HEK293 (cell line): ENCODE measurements at regions not wholly inside any gene's neighbourhood (a gene's known extent, or its start where the extent isn't known, plus 50 kb on each side); places are given as distances from the start of the nearest gene placed in this dataset.

Experiments
- CTCF ChIP-seq: fragments of 450-650 bp; formaldehyde crosslinking; IDR thresholded peaks from 2 replicates; pipeline ENCODE4 v1.5.1; 2016; ENCODE audit warnings: missing biosample characterization, missing genetic modification characterization
- PRDM10 ChIP-seq: fragments of 450-650 bp; formaldehyde crosslinking; IDR thresholded peaks from 2 replicates; pipeline ENCODE4 v1.5.1; 2016; ENCODE audit warnings: missing biosample characterization, missing genetic modification characterization
- TCF7L2 ChIP-seq: IDR thresholded peaks from 2 replicates; pipeline ENCODE4 v1.6.1; 2011; ENCODE audit warnings: low read depth, mild to moderate bottlenecking, inconsistent platforms, low read length, moderate library complexity, borderline replicate concordance
- ZBTB10 ChIP-seq: fragments of 450-650 bp; formaldehyde crosslinking; IDR thresholded peaks from 2 replicates; pipeline ENCODE4 v1.5.1; 2016; ENCODE audit warnings: missing biosample characterization, missing genetic modification characterization
- ZBTB49 ChIP-seq: fragments of 450-650 bp; formaldehyde crosslinking; IDR thresholded peaks from 2 replicates; pipeline ENCODE4 v1.5.1; 2016; ENCODE audit warnings: missing biosample characterization, missing genetic modification characterization, low read depth
- ZNF121 ChIP-seq: fragments of 450-650 bp; formaldehyde crosslinking; IDR thresholded peaks from 2 replicates; pipeline ENCODE4 v1.5.1; 2016; ENCODE audit warnings: missing biosample characterization, missing genetic modification characterization
- ZNF157 ChIP-seq: fragments of 450-650 bp; formaldehyde crosslinking; IDR thresholded peaks from 2 replicates; pipeline ENCODE4 v1.5.1; 2016; ENCODE audit warnings: missing biosample characterization, missing genetic modification characterization
- ZNF175 ChIP-seq: fragments of 450-650 bp; formaldehyde crosslinking; IDR thresholded peaks from 2 replicates; pipeline ENCODE4 v1.5.1; 2016; ENCODE audit warnings: missing biosample characterization, missing genetic modification characterization
- ZNF184 ChIP-seq: fragments of 450-650 bp; IDR thresholded peaks from 2 replicates; pipeline ENCODE4 v1.5.1; 2018; ENCODE audit warnings: missing biosample characterization, mild to moderate bottlenecking, missing genetic modification characterization
- ZNF311 ChIP-seq: fragments of 450-650 bp; formaldehyde crosslinking; IDR thresholded peaks from 2 replicates; pipeline ENCODE4 v1.5.1; 2017; ENCODE audit warnings: missing biosample characterization, missing genetic modification characterization, borderline replicate concordance

- TF ChIP-seq ZNF121 (tag by site-specific recombination) = no peak
- no peak for TF ChIP-seq ZNF175 (tag by site-specific recombination)
- TF ChIP-seq CTCF (tag by site-specific recombination) = no peak
- no peak for TF ChIP-seq ZBTB10 (tag by site-specific recombination)
- no peak for TF ChIP-seq TCF7L2
- TF ChIP-seq ZNF184 (tag by site-specific recombination) = no peak
- no peak for TF ChIP-seq PRDM10
- TF ChIP-seq ZNF157 = no peak
- no peak for TF ChIP-seq ZBTB49 (tag by site-specific recombination)
- TF ChIP-seq ZNF311 (tag by site-specific recombination) = no peak
Observed at GRCh38 chr1:75986478-75986877, 54.3 kb upstream of the ASB17 start.
